ENCODE measurements at regions not wholly inside any gene's neighbourhood (a gene's known extent, or its start where the extent isn't known, plus 50 kb on each side); places are given as distances from the start of the nearest gene placed in this dataset.
"Not testable (repeated sequence)": the region's sequence is repeated elsewhere in the genome, so short reads cannot be mapped to it uniquely, and the experiment has no call there.

- no peak for TF ChIP-seq CTCF (conservative IDR thresholded peaks at IDR 0.05; ENCODE audit: low read depth, low read length)
- peak; percentile 32 for DNase-seq (ENCODE audit: low read depth)
- H3K4me3 ChIP-seq (ENCODE audit: low read depth, low read length): no peak overlapping the region
These were observed 54.8 kb upstream of the HMGB1 start for GRCh38 chr13:30520571-30520970.

- DNase-seq (ENCODE audit: low read depth): peak; percentile 43
- TF ChIP-seq CTCF (conservative IDR thresholded peaks at IDR 0.05; ENCODE audit: low read depth, low read length): no peak
- no peak overlapping the region for H3K4me3 ChIP-seq (ENCODE audit: low read depth, low read length)
These were observed 57.5 kb upstream of the HMGB1 start for GRCh38 chr13:30523211-30523610.

GRCh38 chr13:30523817-30524216 is 58.1 kb upstream of the HMGB1 start:
- not testable (repeated sequence) for H3K4me3 ChIP-seq (ENCODE audit: low read depth, low read length); DNase-seq (ENCODE audit: low read depth)

- DNase-seq (ENCODE audit: low read depth); H3K4me3 ChIP-seq (ENCODE audit: low read depth, low read length): not testable (repeated sequence)
These were observed 59.5 kb upstream of the HMGB1 start for GRCh38 chr13:30525212-30525611.

- TF ChIP-seq CTCF (conservative IDR thresholded peaks at IDR 0.05; ENCODE audit: low read depth, low read length): no peak
- H3K4me3 ChIP-seq (ENCODE audit: low read depth, low read length): no peak overlapping the region
- DNase-seq (ENCODE audit: low read depth): no peak
These were observed 61.1 kb upstream of the HMGB1 start for GRCh38 chr13:30526612-30527495.

- TF ChIP-seq CTCF (conservative IDR thresholded peaks at IDR 0.05; ENCODE audit: low read depth, low read length): no peak
- H3K4me3 ChIP-seq (ENCODE audit: low read depth, low read length): no peak overlapping the region
- no peak for DNase-seq (ENCODE audit: low read depth)
These were observed 63.5 kb upstream of the HMGB1 start for GRCh38 chr13:30529085-30529834.

GRCh38 chr13:30535046-30535445 is 69.3 kb upstream of the HMGB1 start:
- no peak for DNase-seq (ENCODE audit: low read depth)
- no peak overlapping the region for H3K4me3 ChIP-seq (ENCODE audit: low read depth, low read length)
- no peak for TF ChIP-seq CTCF (conservative IDR thresholded peaks at IDR 0.05; ENCODE audit: low read depth, low read length)

- DNase-seq (ENCODE audit: low read depth): no peak
- H3K4me3 ChIP-seq (ENCODE audit: low read depth, low read length): no peak overlapping the region
- no peak for TF ChIP-seq CTCF (conservative IDR thresholded peaks at IDR 0.05; ENCODE audit: low read depth, low read length)
These were observed 72.4 kb upstream of the USPL1 start for GRCh38 chr13:30545320-30545719.

GRCh38 chr13:30548046-30548445 is 69.7 kb upstream of the USPL1 start:
- not testable (repeated sequence) for DNase-seq (ENCODE audit: low read depth)

More at GRCh38 chr13:30548046-30548445, 69.7 kb upstream of the USPL1 start:
- H3K4me3 ChIP-seq (ENCODE audit: low read depth, low read length): not testable (repeated sequence)
